HepG2 (cell line): ENCODE measurements at regions not wholly inside any gene's neighbourhood (a gene's known extent, or its start where the extent isn't known, plus 50 kb on each side); places are given as distances from the start of the nearest gene placed in this dataset.

ENCODE experiments used
- FLYWCH1 ChIP-seq: sonication (generic); formaldehyde crosslinking; IDR thresholded peaks from 2 replicates; pipeline ENCODE4 v1.8.1; 2023; ENCODE audit warnings: mild to moderate bottlenecking, missing genetic modification reagents
- GABPB1 ChIP-seq: IDR thresholded peaks from 2 replicates; pipeline ENCODE4 v1.6.1; 2016; ENCODE audit warnings: mild to moderate bottlenecking, missing genetic modification reagents, moderate library complexity, missing compliant biosample characterization
- KMT2B ChIP-seq: IDR thresholded peaks from 2 replicates; pipeline ENCODE4 v1.6.1; 2016; ENCODE audit warnings: missing genetic modification reagents, missing compliant biosample characterization
- NCOR1 ChIP-seq: fragments of 200-600 bp; sonication (generic); IDR thresholded peaks from 2 replicates; pipeline ENCODE4 v1.7.0; 2017; ENCODE audit warnings: antibody characterized with exemption, low read length, borderline replicate concordance
- NR2C2 ChIP-seq: sonication (generic); formaldehyde crosslinking; IDR thresholded peaks from 2 replicates; pipeline ENCODE4 v1.4.0; 2020; ENCODE audit warnings: missing genetic modification reagents, mild to moderate bottlenecking, moderate library complexity, borderline replicate concordance
- NR2F1 ChIP-seq, 2 experiments: fragments of 450-650 bp in 1 of 2; formaldehyde crosslinking in 1 of 2; IDR thresholded peaks; 2 replicates each; pipeline versions ENCODE4 v1.5.0 to v1.6.1; 2016 to 2020; ENCODE audit warnings: mild to moderate bottlenecking in 1 of 2, missing compliant biosample characterization in 1 of 2, missing genetic modification reagents in 1 of 2, moderate library complexity in 1 of 2
- REPIN1 ChIP-seq: sonication (generic); formaldehyde crosslinking; IDR thresholded peaks from 2 replicates; pipeline ENCODE4 v1.8.0; 2022; ENCODE audit warnings: missing genetic modification reagents, low read depth, mild to moderate bottlenecking, borderline replicate concordance
- SKI ChIP-seq: fragments of 450-650 bp; IDR thresholded peaks from one replicate; pipeline ENCODE4 v1.6.1; 2018; ENCODE audit warnings: mild to moderate bottlenecking; ENCODE audit not compliant: partially characterized antibody
- TAF1 ChIP-seq: sonication (generic); formaldehyde crosslinking; IDR thresholded peaks from 2 replicates; pipeline ENCODE4 v1.4.0; 2020; ENCODE audit warnings: missing genetic modification reagents
- ZNF225 ChIP-seq: sonication (generic); formaldehyde crosslinking; IDR thresholded peaks from 2 replicates; pipeline ENCODE4 v1.4.0; 2020; ENCODE audit warnings: mild to moderate bottlenecking, missing genetic modification reagents
- ZNF274 ChIP-seq: sonication (generic); formaldehyde crosslinking; IDR thresholded peaks from 2 replicates; pipeline ENCODE4 v1.5.1; 2020; ENCODE audit warnings: mild to moderate bottlenecking, missing genetic modification reagents
- ZNF749 ChIP-seq: sonication (generic); formaldehyde crosslinking; IDR thresholded peaks from 2 replicates; pipeline ENCODE4 v1.8.0; 2022; ENCODE audit warnings: mild to moderate bottlenecking, missing genetic modification reagents, moderate library complexity, borderline replicate concordance
- TF ChIP-seq, protein P1 (sequence below): sonication (generic); formaldehyde crosslinking; IDR thresholded peaks from 2 replicates; pipeline ENCODE4 v1.5.0; 2020; ENCODE audit warnings: mild to moderate bottlenecking, missing genetic modification reagents, borderline replicate concordance
- TF ChIP-seq, protein P2 (sequence below): sonication (generic); formaldehyde crosslinking; IDR thresholded peaks from 2 replicates; pipeline ENCODE4 v1.8.1; 2023; ENCODE audit warnings: mild to moderate bottlenecking, moderate library complexity, missing genetic modification reagents
- TF ChIP-seq, protein P3 (sequence below): sonication (generic); formaldehyde crosslinking; IDR thresholded peaks from 2 replicates; pipeline ENCODE4 v1.4.0; 2020; ENCODE audit warnings: missing genetic modification reagents

DNA sequence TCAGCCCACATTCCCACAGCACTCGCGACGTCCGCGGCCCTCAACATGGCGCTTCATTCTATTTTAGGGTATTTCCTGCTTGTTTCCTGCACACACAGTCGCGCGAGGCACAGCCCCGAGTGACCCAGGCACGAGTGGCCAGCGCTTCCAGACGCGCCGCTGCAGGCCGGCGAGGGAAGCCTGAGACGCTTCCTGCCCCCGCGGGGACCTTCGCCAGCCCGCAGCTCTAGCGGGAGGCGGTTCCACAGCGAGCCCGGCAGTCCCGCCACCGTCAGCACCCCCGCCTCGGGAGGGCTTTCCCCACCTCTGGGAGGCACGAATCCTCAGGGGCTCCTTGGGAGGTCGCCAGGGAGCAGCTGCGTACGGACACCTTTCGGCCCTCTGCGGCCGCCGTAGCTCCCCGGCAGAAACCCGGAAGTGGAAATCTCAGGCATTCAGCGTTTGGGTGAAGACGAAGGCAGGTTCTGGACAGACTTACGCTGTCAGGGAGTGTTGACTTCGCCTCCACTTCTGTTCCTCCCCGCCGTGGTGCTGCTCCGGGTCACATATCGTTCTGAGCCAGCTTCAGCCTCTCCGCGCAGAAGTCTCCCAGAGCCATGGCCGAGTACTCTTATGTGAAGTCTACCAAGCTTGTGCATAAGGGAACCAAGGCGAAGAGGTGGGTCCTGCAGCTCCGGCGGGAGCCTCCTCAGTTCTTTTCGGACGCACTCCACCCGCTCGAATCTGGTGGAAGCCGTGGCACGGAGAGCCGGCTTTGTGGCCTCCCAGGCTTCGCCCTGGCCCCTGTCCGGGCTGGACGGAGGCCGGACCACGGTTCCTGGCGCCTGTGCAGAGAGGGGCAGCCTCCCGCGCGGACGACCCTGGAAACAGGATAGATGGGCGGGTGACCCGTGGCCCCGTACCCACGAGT is 2925.9 kb upstream of the OR11H1 start (continued):
- TF ChIP-seq TAF1 (CRISPR knock-in tag) (0 out of 2 replicates have a peak, but pooled peaks have one; percentile 25), REPIN1 (no peak), ZNF225 (CRISPR knock-in tag) (no peak), ZNF274 (CRISPR knock-in tag) (no peak), GABPB1 (CRISPR knock-in tag) (peak; percentile 87), NR2C2 (CRISPR knock-in tag) (peak; percentile 76), FLYWCH1 (CRISPR knock-in tag) (no peak), ZNF749 (CRISPR knock-in tag) (no peak), KMT2B (CRISPR knock-in tag) (peak; percentile 67; the same call in 1 of the 2 replicates), NR2F1 (CRISPR knock-in tag; IDR thresholded peaks at IDR 0.05) (no peak), NCOR1 (no peak), SKI (no peak)
- TF ChIP-seq, protein P1, sequence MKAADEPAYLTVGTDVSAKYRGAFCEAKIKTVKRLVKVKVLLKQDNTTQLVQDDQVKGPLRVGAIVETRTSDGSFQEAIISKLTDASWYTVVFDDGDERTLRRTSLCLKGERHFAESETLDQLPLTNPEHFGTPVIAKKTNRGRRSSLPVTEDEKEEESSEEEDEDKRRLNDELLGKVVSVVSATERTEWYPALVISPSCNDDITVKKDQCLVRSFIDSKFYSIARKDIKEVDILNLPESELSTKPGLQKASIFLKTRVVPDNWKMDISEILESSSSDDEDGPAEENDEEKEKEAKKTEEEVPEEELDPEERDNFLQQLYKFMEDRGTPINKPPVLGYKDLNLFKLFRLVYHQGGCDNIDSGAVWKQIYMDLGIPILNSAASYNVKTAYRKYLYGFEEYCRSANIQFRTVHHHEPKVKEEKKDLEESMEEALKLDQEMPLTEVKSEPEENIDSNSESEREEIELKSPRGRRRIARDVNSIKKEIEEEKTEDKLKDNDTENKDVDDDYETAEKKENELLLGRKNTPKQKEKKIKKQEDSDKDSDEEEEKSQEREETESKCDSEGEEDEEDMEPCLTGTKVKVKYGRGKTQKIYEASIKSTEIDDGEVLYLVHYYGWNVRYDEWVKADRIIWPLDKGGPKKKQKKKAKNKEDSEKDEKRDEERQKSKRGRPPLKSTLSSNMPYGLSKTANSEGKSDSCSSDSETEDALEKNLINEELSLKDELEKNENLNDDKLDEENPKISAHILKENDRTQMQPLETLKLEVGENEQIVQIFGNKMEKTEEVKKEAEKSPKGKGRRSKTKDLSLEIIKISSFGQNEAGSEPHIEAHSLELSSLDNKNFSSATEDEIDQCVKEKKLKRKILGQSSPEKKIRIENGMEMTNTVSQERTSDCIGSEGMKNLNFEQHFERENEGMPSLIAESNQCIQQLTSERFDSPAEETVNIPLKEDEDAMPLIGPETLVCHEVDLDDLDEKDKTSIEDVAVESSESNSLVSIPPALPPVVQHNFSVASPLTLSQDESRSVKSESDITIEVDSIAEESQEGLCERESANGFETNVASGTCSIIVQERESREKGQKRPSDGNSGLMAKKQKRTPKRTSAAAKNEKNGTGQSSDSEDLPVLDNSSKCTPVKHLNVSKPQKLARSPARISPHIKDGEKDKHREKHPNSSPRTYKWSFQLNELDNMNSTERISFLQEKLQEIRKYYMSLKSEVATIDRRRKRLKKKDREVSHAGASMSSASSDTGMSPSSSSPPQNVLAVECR (CRISPR knock-in tag): peak; percentile 57; the same call in 1 of the 2 replicates
- TF ChIP-seq, protein P2, sequence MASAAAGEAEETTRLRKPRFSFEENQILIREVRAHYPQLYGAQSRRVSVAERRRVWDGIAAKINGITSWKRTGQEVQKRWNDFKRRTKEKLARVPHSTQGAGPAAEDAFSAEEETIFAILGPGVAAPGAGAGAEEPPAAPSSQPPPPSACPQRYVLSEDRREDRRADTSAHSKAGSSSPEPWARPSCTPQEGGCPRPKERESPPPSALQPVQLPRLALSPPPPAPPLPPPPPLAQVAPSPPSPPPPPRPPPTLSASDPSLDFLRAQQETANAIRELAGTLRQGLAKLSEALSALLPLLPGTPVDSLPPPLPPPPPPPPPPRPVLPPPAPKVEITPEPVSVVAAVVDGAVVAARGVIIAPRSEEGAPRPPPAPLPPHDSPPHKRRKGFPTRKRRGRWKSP (CRISPR knock-in tag): no peak
- TF ChIP-seq, protein P3, sequence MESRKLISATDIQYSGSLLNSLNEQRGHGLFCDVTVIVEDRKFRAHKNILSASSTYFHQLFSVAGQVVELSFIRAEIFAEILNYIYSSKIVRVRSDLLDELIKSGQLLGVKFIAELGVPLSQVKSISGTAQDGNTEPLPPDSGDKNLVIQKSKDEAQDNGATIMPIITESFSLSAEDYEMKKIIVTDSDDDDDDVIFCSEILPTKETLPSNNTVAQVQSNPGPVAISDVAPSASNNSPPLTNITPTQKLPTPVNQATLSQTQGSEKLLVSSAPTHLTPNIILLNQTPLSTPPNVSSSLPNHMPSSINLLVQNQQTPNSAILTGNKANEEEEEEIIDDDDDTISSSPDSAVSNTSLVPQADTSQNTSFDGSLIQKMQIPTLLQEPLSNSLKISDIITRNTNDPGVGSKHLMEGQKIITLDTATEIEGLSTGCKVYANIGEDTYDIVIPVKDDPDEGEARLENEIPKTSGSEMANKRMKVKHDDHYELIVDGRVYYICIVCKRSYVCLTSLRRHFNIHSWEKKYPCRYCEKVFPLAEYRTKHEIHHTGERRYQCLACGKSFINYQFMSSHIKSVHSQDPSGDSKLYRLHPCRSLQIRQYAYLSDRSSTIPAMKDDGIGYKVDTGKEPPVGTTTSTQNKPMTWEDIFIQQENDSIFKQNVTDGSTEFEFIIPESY (CRISPR knock-in tag): peak; percentile 37; the same call in 1 of the 2 replicates
